Erythroblast (primary cell): ENCODE measurements at regions not wholly inside any gene's neighbourhood (a gene's known extent, or its start where the extent isn't known, plus 50 kb on each side); places are given as distances from the start of the nearest gene placed in this dataset.
"Not testable (repeated sequence)": the region's sequence is repeated elsewhere in the genome, so short reads cannot be mapped to it uniquely, and the experiment has no call there.

Source experiments
- DNase-seq, 2 experiments: peaks; one replicate each; lab custom pipeline; 2025; lab: John Stamatoyannopoulos, UW
- GATA1 ChIP-seq: IDR thresholded peaks from 2 replicates; pipeline ENCODE4 v1.6.1; 2011; ENCODE audit warnings: low read depth, mild to moderate bottlenecking, control low read depth, low read length, moderate library complexity
- POLR2A ChIP-seq: IDR thresholded peaks from 2 replicates; pipeline ENCODE4 v1.6.1; 2011; ENCODE audit warnings: mild to moderate bottlenecking, low read length

DNA sequence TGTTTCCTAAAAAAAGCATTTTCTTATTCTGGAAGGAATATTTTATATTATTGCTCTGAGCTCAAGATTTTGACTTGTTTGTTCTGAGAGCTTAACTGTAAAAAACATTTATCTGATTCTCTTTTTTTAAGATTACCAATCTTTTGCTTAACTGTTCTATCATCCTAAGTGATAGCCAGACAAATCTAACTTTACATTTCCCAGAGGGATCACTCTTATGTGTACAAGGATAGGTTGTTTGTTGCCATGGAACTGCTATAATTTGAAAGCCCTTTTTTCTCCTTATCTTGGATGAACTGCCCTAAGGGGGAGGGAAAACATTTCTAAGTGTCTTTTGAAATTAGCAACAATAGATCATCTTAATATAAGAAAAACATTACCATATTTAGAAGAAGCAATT, 494.7 kb downstream of the TRAM1L1 start:
- TF ChIP-seq POLR2A (no peak), GATA1 (no peak)
- DNase-seq = no peak

DNA sequence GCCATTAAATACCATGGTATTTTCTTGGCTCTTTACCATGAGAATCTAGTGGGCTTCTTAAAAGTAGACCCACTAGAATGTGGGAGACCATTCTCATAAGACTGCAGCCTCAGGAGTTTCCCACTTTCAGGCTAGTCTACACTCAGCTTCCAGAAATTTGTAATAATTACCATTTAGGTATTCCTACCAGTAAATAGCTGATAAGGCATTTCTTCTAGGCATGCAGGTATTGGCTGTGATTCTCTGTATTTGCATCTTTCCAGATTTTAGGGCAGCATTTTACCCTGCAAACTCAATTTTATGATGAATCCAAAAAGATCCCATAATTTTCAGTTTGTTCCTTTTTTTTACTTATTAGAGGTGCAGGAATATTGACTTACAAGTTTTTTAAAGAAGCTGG, 496.6 kb downstream of the TRAM1L1 start:
- no peak for DNase-seq
- TF ChIP-seq GATA1 (no peak), POLR2A (no peak)

DNA sequence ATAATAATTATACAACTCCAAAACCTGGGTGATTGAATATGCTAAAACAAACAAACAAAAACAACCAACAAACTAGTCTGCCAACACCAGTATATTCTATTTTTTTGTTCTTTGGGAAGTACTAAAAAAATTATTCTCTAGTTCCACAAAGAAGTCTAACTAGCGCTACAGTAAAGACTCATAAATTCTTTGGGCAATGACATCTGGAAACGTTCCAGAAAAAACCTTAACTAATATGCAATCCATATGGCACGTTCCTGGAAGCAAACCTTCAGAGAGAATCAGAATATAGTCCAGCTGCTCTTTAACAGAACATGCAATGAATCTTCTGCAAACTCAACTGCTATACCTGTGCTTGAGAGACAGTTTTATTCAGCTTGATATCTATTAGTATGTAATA, 500.1 kb downstream of the TRAM1L1 start:
- no peak for TF ChIP-seq GATA1
- no peak for TF ChIP-seq POLR2A
- no peak for DNase-seq

DNA sequence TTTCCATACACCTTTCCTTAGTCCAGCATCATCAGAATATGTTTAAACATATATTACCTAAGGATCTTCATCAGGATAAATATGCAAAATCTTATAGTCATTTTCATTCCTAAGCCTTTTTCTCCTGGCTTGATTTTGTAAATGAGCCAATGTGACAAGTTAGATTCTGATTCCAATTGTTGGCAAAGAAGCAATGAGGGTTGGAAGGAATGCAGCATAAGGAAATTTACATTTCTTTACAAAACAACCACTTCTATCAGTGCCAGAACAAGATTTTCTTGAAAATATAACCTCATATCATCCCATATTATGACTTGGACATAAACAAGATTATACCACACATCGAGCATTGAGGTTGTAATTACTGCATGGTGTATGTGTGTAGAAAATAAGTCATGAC, 508.1 kb downstream of the TRAM1L1 start:
- no peak for TF ChIP-seq POLR2A
- TF ChIP-seq GATA1 = no peak
- no peak for DNase-seq

DNA sequence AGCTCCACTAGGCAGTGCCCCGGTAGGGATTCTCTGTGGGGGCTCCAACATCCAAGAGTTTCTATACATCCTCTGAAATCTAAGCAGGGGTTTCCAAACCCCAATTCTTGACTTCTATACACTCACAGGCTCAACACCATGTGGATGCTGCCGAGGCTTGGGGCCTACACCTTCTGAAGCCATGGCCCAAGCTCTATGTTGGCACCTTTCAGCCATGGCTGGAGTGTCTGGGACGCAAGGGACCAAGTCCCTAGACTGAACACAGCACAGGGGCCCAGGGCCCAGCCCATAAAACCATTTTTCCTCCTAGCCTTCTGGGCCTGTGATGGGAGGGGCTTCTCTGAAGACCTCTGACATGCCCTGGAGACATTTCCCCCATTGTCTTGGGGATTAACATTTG, 511.8 kb downstream of the TRAM1L1 start:
- TF ChIP-seq GATA1 (no peak), POLR2A (no peak)
- DNase-seq = no peak

DNA sequence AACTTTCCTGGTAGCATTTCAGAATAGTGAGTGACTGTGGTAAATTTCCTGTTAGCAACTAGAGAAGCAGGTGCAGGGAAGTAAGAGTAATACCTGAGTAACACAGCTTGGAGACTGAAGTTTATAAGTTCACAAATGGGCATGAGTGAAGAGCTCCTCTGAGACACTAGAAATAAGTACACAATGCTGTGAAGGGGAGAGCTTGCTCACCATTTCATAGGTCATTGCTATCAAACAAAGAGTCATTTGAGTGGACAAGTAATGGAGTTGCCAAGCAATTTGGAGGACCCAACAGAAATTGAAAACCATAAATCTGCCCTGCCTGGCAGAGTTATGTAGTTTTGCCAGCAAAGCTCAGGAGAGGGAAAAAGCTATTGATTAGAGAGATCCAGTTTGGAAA, 523.6 kb downstream of the TRAM1L1 start:
- no peak for DNase-seq
- TF ChIP-seq GATA1 = no peak

DNA sequence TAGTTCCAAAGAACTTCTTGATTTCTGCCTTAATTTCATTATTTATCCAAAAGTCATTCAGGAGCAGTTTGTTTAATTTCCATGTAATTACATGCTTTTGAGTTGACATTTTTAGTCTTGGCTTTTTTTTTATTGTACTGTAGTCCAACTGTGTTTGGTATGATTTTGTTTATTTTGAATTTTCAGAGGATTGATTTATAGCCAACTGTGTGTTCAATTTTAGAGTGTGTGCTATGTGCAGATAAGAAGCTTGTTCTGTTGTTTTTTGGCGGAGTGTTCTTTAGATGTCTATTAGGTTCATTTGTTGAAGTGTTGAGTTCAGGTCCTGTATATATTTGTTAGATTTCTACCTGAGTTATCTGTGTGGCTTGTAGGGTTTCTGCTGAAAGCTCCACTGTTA, 533.6 kb downstream of the TRAM1L1 start:
- TF ChIP-seq GATA1 (no peak), POLR2A (no peak)
- no peak for DNase-seq

DNA sequence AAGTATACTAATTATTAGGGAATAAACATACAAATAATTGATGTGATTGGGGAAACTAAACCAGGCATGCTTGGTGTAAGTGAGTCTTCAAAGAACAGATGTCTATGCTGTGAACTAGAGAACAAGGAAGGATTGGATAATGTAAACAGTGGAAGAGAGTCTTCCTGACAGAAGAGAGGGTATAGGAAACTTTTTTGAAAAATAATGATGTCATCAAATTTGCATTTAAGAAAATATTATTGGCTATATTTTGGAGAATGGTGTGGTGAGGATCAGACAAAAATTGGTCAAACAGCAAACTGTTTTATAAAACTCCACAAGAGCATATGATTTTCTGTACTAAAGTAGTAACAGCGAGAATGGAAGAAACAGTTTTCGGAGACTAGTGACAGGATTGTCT, 537.7 kb downstream of the TRAM1L1 start:
- DNase-seq = no peak
- no peak for TF ChIP-seq POLR2A

DNA sequence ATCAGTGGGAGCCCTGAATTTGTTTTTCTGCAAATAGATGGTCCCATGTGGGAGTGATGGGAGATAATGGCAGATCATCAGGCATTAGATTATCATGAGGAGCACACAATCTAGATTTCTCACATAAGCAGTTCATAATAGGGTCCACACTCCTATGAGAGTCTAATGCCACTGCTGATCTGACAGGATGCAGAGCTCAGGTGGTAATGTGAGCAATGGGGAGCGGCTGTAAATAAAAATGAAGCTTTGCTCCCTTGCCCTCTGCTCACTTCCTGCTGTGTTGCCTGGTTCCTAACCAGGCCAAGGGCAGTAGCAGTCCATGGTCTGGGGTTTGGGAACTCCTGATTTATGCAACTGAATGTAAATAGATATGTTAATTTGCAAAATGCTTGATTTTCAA, 538.6 kb downstream of the TRAM1L1 start:
- DNase-seq = no peak
- no peak for TF ChIP-seq POLR2A

DNA sequence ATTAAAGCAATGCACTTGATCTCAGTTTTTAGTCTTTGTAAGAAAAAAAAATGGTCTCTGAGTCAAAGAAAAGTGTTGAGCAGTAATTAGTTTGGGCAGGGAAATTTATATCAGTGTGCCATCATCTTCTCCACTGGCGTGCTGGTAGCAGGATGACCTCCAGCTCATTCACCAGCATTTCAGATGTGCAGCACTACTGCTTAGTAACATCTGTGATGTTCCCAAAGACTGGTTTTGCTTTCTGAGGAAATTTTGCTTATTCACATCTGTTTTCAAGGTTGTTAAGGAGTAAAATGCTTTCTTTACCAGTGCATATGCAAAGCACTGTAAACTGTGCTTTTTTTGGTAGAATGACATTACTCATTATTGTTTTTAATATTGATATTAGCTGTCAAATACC, 540.4 kb downstream of the TRAM1L1 start:
- no peak for DNase-seq
- no peak for TF ChIP-seq POLR2A
- TF ChIP-seq GATA1 = no peak

DNA sequence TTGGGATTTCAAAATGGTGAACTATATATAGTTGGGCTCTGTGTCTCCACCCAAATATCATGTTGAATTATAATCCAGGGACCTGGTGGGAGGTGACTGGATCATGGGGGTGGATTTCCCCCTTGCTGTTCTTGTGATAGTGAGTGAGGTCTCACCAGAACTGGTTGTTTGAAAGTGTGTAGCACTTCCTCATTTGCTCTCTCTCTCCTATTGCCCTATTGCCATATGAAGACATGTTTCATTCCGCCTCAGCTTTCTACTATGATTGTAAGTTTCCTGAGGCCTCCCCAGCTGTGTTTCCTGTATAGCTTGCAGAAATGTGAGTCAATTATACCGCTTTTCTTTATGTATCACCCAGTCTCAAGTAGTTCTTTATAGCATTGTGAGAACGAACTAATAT, 545.6 kb downstream of the TRAM1L1 start:
- no peak for DNase-seq
- TF ChIP-seq GATA1 = no peak
- no peak for TF ChIP-seq POLR2A

DNA sequence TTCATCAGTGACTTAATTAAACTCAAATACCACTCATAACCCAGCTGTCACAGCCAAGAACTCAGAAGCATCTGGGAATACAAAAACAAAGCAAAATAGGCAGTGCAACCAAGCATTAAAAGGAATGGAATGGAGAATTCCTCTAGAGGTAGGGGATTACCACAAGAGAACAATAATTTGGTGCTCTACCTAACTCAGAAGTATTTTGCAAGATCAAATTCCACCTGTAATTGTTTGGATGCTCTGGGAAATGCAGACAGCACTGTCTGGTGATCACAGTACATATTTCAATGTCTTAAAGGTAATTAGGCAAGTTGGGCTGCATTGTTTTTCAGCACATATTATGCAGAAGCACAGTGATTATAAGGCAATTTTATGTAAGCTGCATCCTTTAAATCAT, 547.5 kb downstream of the TRAM1L1 start:
- TF ChIP-seq POLR2A (no peak), GATA1 (no peak)
- DNase-seq = no peak

DNA sequence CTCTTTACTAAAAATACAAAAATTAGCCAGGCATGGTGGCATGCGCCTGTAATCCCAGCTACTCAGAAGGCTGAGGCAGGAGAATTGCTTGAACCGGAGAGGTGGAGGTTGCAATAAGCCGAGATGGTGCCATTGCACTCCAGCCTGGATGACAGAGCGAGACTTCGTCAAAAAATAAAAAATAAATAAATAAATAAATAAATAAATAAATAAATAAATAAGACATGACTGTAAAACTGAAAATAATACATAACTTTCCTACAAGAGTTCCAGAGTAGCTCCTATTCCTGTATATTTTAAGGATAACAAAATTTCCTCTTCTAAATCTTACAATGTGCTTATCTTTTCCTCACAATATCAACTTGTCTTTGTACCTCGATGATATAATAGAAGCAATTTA, 549.4 kb downstream of the TRAM1L1 start:
- DNase-seq = not testable (repeated sequence)

DNA sequence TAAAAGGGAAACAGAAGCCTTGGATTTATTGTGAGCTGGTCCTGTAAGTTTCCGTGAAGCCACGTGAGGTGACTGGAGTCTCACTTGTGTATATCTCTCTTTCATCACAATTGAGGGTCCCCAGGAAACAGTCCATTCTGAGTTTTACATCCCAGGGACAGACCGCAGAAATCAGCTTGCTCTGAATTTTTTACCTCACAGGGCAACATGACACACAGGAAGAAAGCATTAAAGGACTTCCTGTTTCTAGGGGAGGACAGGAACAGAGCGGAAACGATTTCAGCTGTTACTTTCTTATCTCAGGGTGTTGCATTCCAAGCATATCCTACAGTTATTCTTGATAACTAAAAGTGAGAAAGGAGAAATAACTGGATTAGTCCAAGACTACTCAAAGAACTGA, 553.5 kb downstream of the TRAM1L1 start:
- TF ChIP-seq GATA1 = no peak
- TF ChIP-seq POLR2A = no peak
- no peak for DNase-seq

DNA sequence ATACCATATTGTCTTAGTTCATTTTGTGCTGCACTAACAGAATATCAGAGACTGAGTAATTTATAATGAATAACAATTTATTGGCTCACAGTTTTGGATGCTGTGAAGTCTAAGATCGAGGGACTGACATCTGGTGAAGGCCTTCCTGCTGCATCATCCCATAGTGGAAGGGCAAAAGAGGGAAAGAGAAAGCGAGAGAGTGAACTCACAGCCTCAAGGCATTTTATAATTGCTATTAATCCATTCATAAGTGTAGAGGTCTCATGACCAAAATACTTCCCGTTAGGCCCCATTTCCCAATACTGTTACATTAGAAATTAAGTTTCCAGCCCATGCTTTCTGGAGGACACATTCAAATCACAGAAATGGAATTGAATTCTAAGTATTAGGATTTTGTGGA, 554.4 kb downstream of the TRAM1L1 start:
- no peak for DNase-seq
- TF ChIP-seq POLR2A (no peak), GATA1 (no peak)

DNA sequence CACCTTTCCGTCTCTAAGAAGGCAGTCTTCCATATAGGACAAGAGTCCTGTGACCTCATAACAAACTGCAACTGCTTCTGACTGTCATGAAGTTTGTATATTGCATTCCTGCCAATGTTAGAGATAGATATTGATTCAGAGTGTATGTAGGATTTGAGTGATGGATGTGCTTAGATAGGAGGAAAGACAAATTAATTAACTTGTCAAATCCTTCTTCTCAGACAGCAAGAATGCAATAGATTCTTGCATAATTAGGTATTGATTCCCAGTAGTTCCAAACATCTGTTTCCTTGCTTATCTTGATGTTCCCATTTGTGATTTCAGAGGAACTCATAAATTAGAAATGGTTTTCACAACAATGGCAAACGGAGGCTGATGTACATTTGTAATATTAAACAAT, 555.3 kb downstream of the TRAM1L1 start:
- DNase-seq = no peak
- no peak for TF ChIP-seq GATA1
- TF ChIP-seq POLR2A = no peak
